HG03060 (cell line): ENCODE measurements at regions not wholly inside any gene's neighbourhood (a gene's known extent, or its start where the extent isn't known, plus 50 kb on each side); places are given as distances from the start of the nearest gene placed in this dataset.
A peak's percentile ranks its signal among the peaks of the same experiment; 100 is the strongest.

Experiments used
- ATAC-seq: cut with Tn5 transposase; IDR thresholded peaks from one replicate; pipeline ENCODE4 v1.9.1; 2021; ENCODE audit warnings: low read depth, moderate number of reproducible peaks; ENCODE audit not compliant: unreplicated experiment

DNA sequence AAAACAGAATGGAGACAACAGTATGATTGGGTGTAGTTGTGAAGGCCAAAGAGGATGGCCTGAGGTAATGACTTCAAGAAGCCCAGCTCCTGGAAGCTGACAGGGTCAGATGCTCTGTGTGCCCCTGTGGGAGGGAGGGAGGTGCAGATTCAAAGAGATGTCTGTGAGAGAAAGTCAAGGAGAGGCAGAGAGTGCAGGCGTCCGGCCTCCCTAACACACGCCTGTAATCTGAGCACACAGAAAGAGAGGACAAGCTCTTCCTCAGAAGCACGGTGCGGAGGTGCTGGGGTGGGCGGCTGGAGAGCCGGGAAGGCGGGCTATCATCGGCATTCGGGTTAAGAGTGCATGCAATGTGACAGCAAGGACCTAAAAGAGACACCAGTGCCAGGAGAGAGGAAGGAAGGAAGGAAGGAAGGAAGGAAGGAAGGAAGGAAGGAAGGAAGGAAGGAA is 238.2 kb upstream of the HES1 start:
- no peak for ATAC-seq

DNA sequence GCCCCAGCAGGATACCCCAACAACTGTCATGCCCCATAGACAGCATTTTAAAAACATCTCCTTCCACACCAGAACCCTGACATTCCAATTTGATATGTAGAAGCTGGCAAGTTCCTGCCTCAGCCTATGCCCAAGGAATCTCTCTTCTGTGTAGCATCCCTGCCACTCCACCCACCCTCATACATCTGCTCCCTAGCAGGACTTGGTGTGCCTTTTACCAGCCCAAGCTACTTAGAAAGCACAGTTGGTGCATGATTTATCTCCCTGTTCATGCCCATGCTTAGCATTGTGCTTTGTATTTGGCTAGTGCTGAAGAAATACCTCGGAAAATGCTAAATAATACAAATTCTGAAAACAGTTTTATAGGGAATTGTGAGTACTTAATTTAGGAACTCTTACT is 236.9 kb upstream of the HES1 start:
- ATAC-seq, result no peak

DNA sequence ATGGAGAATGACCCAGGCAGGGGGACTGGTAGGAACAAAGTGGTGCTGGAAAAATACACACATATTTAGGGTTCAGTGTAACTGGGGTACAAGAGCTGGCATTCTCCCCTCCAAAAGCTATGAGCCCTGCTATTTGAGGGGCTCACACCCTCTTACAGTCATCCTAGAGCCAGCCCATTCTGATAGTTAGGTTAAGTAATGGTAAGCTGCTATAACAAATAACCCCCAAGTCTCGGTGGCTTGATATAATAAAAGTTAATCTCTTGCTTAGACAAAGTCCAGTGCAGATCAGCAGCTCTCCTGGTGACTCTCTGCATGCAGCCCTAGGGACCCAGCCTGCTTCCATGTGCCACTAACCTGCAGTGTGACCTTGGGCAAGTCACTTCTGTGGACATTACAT is 234.9 kb upstream of the HES1 start:
- ATAC-seq, result no peak

DNA sequence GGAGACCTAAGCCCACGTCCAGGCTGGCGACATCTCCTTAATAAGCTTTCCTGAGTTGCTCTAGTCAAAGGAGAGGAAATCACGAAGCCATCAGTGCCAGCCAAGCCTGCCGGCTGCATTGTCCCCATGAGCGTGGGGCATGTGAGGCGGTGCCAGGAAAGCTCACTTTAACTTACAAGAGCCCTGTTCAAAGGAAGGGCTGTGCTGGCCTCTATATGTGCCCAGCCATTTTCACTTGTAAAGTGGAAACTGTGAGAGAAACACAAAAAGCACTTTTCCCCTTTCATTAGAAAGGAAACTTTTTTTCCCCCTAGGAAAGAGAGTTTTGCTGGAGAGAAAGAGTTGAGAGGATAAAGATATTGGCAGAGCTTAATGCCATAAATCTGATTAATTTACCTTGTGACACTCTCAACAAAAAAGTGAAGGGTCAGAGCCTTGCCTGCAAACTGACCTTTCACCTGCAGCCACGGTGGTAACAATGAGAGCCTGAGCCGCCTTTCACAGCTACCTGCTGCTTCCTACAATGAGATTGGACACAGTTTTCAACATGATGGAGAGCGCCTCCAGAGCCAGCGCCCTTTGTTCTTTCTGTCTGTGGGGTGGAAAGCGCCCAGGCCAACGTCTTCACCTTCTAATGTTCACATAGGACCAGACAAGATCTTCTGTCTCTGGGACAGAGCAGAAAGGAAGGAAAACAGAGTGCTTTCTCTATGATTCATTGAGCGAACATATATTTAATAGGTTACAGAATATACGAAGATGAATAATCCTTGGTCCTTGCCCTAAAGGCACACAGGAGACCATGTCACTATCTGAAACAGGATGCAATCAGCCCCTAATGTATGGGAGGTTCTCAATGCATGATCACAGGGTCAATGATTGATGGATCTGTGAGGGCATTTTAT is 233.1 kb upstream of the HES1 start:
- no peak for ATAC-seq

DNA sequence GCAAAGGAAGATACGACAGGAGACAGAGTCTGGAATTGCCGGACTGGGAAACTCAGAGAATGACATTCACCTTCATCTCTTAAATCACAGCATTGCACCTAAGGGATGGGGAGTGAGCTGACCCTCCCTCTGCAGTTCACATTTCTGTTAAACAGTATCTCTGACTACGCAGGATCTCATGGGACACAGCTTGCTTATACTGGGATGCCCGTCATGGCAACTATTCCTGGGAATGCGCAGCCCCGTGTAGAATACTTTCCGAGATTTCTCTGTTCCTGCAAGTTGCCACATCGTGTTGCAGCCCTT is 232.5 kb upstream of the HES1 start:
- no peak for ATAC-seq

DNA sequence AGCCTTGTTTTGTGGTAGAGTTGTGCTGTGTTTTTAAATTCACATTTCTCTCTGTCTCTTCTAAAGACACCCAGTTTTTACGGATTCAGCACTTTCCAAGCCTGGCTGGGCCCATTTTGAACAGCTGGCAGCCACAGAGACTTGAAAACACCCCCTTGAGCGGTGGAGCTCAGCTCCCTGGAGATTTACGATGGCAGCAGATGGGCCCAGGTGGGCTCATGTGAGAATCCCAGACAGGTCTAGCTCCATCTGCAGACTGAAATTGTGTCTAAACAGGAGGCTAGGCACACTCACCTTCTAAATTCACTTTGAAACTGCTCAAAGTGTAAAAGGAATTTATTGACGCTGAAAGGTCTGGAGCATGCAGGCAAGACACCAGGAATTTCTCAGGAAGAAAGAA is 232.0 kb upstream of the HES1 start:
- ATAC-seq, result no peak

DNA sequence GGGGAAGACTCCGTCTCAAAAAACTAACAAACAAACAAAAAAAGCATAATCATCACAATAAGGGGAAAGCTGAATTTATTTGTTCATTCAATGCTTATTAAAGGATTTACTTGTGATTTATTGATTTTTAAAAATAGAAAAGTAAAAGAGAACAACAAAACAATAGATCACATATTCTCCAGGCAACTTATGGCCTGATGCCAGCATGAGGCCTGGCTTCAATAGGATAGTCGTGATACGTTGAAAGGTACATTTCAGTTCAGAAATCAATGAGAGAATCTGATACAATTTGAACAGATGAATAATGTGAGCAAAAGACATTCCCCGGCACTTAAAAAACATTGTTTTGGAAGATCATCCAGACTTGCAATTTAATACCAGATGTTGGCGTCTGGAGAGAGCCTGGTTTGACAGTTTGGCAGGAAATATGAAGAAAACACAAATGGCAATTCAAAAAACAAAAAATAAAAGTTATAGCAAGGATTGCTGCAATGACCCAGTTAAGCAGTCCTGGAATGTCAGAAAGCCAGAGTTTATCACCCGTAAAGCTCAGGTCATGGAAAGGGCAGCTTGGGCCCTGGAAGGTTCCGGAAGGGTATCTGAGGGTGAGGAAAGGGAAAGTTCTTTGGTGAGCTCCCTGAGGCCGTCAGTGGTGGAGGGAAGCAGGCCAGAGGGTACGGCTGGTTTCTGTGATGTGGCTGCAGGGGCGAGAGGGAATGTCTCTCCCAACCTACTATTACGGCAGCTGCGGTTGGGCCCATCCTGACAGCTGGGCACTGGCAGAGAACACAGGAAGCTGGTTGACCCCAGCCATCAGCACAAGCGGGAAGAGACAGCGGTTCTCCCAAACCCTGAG is 230.2 kb upstream of the HES1 start:
- ATAC-seq, result no peak

DNA sequence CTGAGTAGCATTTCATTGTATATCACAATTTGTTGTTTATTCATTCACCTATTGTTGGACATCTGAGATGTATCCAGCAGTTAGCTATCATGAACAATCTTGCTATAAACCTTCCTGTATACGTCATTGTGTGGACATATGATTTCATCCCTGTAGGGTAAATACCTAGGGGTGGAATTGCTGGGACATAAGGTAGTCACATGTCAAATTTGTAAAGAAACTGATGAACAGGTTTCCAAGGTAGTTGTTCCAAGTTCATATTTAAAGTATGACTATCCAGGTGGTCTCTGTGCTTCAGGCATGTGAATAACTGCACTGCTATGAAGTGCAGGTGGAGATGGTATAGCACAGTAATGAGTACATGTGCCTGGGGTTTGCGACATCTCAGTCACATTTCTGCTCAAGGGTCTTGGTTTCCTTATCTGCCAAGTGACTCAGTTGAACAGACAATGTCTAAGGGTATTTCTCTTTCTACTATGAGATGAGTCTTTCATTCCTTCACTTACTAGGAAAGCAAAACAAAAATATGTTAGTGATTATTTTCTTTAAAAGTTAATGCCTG is 229.0 kb upstream of the HES1 start:
- ATAC-seq, result no peak

DNA sequence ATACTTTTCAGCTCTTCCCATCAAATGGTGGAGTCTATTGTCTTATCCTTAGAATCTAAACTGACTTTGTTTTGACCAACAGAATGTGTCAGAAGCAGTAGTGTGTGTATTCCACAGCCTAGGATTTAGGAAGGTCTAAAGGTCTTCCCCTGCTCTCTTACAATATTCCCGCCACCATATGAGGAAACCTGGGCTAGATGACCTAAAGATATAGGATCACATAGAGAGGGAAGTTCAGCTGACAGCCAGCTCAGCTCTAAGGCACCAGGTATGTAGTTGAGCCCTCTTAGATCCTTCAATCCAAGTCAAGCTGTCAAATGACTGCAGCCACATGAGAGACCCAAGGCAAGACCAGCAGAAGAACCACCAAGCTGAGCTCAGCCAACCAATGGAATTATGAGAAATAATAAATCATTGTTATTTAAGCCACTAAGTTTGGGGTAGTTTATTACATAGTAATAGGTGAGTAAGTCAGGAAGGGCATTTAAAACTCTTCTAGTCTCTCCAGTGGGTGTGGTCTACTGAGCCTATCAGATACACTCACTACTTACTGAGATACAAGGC is 227.7 kb upstream of the HES1 start:
- no peak for ATAC-seq

DNA sequence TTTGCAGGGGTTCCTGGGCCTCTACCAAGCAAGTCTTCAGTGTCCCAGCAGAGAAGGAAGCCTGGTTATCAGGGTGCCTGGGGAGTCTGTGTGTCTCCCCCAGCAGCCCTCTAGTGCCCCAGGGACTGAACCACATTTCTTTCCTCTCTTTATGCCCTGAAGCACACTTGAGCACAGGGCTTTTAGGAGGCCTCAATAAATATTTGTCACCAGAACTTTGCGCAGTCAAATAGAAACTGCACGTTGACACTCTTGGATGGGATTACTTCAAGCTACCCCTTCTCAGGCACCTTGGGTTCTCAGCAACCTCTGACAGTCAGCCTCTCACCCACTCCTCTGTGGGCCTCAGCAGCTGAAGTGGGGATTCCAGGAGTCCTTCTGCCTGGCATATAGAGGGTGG is 226.6 kb upstream of the HES1 start:
- ATAC-seq, result peak; percentile 97

DNA sequence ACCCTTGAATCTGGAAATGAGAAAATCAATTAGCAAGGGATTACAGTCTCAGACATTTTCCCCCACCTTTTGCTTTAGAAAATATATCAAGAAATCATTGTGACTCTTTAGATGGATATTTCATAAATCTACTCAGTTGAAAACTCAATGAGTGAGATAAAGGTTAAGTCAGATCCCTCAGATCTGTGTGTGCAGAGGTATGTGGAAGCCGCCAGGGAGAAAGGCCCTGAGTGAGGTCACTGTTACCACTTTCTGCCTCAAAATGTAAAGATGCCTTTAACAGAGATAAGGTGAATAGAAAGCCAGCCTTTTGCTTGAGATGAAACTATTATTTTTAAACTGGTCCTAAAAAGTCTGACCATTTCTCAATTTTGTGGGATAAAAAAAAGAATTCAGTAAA is 225.6 kb upstream of the HES1 start:
- no peak for ATAC-seq

DNA sequence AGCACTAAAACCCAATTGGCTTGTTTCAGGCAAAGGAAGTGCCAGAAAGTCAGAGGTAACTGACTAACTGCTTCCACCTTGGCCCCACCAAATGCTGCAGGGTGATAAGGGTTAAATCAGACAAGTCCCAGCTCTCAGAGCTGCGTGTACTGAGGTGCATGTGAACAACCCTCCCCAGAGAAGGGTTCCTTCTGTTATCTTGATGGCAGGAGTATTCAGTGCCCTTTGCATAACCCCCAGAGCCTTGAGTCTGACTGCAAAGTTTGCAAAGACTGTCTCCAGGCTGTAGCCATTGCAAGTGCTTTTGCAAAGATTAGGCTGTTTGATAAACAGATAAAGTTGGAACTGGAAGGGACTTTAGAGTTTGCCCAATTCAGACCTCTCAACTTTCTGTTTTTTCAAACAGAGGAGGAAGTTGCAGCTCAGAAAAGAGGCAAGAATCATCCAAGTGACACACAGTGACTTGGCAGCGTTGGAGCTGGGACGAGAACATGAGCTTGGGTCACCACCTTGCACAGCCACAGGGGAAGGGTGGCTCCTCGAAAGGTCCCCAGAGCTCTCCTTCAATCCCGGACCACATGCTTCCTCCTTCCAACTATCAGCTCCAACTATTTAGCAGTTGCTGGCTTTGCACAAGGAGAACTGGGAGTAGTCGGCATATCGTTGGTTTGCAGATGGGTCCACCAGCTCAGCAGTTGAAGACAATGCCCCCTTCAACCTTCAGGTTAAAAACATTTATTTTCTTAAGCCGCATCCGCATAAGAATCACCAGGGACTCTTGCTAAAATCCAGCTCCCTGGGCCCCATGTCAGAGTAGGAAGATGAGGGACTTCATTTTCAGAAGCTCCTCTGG is 224.8 kb upstream of the HES1 start:
- no peak for ATAC-seq

DNA sequence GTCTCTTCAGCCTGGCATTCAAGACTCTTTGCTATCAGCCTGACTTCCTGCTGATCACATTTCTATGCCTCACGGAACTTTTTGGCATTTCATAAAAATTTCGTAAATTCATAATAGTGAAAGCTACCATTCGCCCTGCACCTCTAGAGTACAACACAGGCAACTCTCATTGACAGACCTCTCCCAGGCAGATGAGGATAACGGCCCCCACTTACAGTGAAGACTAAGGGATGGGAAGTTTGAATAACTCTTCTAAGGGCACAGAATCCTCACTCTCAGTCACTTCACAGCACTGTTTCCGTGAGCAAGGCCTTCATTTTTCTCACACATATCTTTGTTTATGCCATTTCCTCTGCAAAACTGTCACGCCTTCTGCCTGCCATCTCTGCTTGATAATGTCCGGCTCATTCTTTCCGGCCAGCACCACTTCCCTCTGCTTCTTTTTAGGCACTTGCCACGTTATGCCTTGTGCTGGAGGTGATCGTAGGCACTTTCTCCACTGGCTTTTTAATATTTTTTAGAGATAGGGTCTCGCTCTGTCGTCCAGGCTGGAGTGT is 224.1 kb upstream of the HES1 start:
- no peak for ATAC-seq

DNA sequence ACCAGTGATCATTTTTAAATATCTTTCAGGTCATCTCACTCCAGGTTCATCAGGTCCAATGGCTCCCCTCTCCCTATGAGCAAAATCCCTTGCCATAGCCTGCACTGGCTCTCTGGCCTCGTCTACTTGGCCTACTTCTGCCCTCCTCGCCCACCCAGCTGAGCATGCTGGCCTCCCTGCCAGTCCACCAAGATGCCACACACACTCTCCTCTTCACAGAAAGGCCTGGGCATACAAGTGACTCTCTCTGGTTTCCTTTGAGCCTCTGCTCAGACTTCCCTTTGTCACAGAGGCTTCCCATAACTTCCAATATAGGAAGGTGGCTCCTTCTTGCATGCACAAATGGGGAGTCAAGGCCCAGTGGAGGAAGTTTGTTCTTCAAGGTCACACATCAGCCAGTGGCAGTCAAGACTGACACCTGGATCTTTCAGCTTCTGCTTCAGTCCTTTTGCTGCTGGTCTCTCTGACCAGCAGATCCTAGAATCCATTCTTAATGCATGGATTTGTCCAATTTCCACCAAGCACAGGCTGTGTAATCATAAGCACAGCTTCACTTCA is 223.2 kb upstream of the HES1 start:
- ATAC-seq, result no peak

DNA sequence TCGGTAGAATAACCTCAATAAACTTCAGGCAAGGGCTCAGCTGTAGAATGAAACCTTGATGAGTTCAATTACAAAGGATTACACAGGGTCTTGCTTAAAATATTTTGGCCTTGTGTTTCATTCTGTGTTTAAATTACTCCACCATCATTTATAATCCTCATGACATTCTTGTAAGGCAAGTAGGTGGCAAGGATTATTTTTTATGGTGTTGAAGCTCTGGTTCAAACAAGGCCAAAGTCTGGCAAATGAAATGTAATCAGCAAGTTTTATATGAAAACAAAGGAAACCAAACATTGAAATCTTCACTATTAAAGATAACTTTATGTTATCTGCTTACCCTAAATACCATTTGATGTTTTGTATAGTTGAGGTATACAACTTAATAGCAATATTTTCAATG is 221.3 kb upstream of the HES1 start:
- ATAC-seq, result no peak

DNA sequence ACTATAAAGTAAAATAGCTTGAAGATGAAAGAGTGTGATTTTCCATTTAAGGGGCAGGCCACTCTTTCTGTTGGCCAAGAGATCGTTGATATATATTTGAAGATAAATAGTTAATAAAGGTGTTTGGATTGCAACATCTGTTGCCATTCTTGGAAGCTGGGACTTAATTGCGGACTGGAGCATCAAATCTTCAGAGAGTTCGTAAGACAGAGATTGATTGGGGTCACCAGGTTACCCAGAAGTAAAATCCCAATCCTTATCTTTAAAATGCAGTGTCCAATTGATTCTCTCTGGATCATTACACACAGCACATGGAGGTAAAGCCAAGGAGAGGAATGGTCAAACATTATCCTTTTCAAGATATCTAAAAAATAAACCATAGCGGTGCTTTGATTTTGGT is 220.8 kb upstream of the HES1 start:
- ATAC-seq, result no peak

DNA sequence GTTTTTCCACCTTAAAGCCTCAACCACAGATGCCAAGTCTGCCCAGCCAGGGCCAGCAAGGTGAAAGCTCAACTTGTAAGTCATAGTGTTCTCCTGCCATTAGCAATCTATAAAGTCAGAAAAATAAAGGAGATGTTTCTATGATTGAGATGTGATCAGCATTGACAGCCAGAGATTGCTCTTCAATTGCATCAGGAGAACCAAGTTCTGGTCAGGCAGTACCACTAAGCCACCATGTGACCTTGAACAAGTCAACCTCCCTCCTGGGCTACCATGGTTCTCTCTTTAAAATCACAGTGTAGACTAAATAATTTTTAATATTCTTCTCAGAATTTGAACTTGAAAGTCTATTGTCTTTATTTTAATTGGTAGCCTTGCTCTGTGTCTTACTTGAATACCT is 220.3 kb upstream of the HES1 start:
- no peak for ATAC-seq

DNA sequence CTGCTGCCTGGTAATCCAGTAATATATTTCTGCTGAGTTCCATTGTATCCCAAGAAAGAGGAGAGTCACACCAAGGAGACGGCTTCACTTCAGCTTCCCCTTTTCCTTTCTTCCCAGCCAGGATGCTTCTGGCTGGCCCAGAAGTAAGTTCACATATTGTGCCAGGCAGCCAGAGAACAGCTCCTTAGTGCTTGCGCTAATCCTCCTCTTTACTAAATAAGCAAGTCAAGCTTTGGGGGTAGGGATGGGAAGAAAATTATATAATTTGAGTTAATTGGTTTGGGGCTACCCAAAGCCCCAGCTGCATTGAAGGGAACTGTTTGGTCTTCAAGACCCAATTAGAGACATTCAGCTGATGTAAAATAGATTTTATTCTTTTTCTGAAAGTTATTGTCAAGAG is 218.8 kb upstream of the HES1 start:
- ATAC-seq, result no peak

DNA sequence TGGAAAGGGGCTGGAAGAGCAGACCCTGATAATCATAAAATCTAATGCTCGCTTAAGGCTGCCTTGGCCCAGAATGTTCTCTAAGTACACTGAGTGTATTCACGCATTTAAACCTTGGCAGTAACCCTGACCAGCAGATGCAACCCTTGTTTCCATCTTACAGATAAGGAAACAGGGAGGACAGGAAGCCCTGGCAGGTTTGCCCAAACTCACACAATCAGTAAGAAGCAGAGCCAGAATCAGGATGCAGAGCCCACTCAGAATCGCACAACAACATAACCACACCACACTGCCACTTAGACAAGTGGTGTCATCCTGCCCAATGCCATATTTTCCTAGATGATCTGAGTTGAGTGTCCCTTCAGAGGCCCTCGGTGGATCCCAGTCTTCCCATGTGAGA is 214.5 kb upstream of the HES1 start:
- ATAC-seq, result no peak
